ENCODE measurements at regions not wholly inside any gene's neighbourhood (a gene's known extent, or its start where the extent isn't known, plus 50 kb on each side); places are given as distances from the start of the nearest gene placed in this dataset.

GRCh38 chr9:91122755-91123154 is 239.0 kb downstream of the AUH start:
- TF ChIP-seq GATA2 (IDR thresholded peaks at IDR 0.05; ENCODE audit: low read depth, low read length) (no peak), GATA3 (IDR thresholded peaks at IDR 0.05; ENCODE audit: low read depth, low read length) (no peak)

Data from SH-SY5Y (cell line).